GM18861 (cell line): ENCODE measurements at regions not wholly inside any gene's neighbourhood (a gene's known extent, or its start where the extent isn't known, plus 50 kb on each side); places are given as distances from the start of the nearest gene placed in this dataset.

Experiments
- ATAC-seq: cut with Tn5 transposase; IDR thresholded peaks from one replicate; pipeline ENCODE4 v1.9.1; 2021; ENCODE audit not compliant: unreplicated experiment

DNA sequence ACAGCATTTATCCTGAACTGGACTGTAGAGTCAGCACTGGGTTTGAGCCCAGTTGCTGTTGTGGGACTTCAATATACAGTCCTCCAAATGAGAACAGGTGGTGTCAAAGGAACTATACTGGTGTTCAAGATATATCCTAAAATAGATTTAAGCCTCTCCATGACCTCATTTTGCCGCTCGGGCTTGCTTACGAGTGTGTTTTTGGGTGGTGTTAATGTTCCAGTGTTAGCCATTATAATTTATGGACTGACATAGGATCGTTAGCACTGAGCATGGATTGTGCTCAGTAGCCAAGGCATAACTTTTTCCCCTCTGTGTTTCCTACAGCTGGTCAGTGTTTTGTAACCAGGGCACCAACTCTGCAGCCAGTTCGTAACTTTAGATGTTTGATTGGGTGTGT, 306.6 kb downstream of the SPATA31D1 start:
- ATAC-seq = no peak

DNA sequence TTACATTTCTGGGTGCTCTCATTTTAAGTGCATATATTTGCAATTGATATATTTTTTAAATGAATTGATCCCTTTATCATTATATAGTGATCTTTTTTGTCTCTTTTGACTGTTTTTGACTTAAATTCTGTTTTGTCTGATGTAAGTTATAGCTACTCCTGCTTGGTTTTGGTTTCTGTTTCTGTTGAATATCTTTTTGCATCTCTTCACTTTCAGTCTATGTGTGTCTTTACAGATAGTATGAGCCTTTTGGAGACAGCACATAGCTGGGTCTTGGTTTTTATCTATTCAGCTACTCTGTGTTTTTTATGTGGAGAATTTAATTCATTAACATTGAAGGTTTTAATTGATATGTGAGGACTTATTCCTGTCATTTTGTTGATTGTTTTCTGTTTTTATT, 311.3 kb downstream of the SPATA31D1 start:
- no peak for ATAC-seq

DNA sequence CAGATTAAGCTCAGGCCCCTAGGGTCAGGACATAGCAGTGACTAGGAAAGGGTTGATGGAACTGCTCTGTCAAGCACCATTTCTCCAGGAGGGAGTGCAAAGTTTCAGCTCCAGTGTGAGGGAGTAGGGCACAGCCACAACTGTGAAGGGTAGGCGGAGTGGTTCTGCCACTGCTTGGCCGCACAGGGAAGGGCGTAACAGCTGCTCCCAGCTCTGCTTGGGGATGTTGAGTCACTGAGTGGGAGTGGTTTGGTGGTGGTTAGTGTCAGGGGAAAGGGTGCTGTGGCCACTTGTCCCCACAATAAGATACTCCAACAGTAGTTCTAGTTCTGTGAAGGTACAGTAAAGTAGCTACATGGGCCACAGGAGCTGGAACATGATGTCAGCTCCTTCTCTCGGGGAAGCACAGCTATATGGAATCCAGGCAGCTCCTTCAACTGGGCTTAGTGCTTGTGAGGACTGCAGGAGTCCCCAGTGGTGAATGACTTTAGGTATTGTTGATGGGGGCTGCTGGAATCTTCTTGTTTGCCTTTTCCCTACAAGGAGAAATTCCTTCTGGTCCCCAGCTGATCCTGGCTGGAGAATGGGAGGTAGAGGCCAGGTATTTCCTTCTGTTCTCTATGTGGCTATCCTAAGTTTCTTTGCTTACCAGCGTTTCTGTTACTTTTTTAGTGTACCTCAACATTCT, 314.5 kb downstream of the SPATA31D1 start:
- no peak for ATAC-seq

DNA sequence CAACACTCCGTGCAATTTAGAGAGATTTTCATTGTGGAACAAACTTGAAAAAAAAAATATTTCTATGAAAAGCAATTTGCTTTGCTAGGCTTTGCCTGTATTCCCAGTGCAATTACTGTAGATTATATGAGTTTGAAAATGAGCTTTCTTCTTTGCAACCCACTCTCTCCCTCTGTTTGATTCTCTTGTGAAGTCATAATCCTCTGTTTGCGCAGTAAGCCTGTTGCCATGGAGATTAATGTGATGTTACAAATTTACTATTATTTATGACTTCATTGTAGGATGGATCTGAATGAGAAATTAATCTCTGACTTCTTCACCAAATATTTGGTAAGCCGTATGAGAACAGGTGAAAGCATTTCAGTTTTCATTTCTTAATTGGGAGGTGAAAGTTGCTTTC, 320.3 kb downstream of the SPATA31D1 start:
- ATAC-seq = no peak

DNA sequence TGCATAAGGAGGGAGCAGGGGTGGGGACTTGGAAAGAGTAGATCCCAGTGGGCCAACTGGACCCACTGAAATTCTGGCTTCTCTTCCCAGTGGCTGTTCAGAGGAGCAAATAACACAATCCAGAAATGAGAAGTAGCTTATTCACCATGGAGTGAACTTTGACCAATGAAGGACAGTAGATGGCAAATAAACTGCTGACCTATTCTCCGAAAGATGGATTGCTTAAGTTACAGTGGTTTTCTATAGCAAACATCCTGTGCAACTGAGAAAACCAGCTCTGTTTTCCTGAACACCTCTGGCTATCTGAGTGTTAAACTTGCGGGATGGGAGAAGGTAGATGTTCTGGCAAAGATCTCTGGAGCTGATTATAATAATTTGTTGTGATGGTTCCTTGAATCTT, 325.1 kb downstream of the SPATA31D1 start:
- ATAC-seq = no peak

DNA sequence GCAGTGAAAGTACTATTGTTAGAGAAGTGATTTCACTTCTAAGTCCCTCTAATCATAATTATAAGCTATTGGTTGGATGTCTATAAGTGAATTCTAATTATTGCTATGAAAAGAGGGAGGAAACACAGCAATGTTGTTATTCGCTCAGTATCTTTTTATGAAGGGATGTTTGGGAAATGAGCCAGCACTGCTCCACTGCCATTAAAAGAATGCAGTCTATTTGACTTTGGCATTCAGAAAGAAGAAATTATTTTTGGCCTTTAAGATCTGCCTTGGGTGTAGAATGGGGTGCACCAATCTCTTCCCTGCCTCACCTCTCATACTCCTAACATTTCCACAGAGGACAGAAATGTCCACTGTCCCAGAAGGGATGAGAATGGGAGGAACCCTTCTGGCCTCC, 332.0 kb downstream of the SPATA31D1 start:
- ATAC-seq = no peak

DNA sequence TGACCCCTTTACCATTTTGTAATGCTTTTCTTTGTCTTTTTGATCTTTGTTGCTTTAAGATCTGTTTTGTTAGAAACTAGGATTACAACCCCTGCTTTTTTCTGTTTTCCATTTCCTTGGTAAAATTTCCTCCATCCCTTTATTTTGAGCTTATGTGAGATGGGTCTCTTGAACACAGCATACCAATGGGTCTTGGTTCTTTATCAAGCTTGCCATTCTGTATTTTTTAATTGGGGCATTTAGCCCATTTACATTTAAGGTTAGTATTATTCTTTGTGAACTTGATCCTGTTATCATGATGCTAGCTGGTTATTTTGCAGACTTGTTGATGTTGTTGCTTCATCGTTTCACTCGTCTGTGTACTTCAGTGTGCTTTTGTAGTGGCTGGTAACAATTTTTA, 337.3 kb downstream of the SPATA31D1 start:
- no peak for ATAC-seq

DNA sequence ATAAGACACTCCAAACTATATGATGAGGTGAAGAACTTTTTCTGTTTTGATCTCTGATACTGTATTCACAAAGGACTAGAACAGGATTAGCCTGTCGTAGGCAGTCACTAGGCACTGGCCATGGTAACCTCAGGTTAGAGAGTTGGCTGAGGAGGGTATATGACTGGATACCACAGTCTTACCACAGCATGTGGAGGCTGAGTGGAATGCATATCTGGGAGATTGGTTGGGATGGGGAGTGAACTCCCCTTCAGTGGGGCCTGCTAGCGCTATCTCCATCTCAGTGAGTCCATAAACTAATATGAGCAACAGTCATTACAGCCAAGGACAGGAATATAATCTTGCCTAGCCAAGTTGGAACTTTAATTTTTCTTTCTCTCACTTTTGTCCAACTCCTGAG, 339.1 kb downstream of the SPATA31D1 start:
- no peak for ATAC-seq

DNA sequence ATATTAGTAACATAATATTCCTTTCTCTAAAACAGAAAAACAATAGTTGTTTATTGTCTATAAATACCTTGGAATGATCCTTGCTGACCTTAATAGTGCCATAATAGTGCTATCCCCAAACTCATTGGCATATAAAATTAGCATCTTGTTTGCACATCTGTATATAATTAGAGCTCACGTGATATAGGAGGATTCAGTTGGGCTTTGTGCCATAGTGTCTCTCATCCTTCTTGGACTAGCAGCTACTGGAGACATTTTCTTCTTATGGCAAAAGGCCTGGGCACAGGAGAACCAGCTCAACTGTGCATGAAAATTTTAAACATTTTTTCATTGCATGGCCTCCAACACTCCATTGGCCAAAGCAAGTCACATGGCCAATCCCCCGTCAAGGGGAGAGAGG, 342.5 kb downstream of the SPATA31D1 start:
- ATAC-seq = no peak

DNA sequence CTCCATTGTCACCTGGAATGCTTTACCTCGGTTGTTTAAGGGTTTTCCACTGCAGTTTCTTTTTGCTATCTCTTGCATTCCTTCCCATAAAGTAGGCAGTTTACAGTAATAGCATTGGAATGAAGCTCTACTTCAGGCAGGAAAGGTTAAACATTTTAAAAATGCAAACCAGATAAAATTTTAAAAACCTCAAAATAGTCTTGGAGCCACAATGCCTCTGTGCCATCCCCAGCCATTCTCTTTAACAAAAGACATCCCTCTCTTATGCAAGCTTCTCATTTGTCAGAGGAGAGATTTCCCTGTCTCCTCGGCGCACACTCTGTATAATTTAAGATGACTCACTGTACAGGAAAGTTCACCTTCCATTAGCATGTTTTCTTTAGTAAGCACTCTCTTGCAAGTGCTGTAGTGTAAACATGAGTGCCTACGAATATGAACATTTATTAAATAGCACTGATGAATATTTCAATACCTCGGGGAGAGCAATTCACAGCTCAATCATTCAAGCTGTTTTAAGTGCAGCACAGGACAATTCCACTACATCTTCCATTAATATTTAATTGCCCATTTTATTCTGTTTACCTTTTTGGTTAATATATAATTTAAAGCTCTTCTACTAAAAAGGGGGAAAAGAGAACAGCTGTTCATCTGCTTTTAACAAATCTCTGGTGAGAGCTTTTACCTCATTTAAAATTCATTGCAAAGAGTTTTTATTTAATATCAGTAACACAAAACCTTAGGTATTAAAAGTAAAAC, 343.6 kb downstream of the SPATA31D1 start:
- no peak for ATAC-seq

DNA sequence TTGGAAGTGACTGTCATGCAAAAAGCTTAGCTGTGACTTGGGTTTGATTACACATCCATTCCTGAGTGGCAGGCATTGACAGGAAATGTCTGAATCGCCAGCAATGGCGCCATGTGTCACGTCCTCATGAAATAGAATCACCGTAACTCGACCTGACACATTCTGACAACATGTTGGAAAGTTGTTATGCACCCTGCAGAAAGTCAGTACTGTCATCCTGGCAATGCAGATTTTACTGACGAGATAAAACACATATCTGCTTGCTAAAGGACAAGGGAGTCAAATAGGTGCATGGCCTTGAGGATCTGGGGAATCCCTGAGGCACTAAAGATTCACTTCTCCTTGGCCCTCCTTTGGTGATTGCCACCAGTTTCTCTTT, 344.2 kb downstream of the SPATA31D1 start:
- no peak for ATAC-seq

DNA sequence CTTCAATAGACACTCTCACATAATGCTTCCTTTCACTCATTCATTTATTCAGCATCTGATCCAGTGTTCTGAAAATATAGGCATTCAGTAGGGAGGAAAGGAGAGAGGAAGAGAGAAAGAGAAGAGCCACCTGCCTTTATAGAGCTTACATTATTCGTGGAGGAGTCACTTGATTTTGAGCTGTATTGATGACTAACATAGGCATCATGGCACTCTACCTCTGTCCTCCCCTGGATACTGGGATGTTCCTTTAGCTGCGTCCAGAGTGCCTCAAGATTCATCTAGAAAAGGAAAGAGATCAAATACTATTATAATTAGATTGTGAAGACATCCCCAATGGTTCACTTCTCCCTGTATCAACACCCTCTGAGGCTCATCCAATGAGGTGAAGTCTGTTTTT, 345.1 kb downstream of the SPATA31D1 start:
- no peak for ATAC-seq

DNA sequence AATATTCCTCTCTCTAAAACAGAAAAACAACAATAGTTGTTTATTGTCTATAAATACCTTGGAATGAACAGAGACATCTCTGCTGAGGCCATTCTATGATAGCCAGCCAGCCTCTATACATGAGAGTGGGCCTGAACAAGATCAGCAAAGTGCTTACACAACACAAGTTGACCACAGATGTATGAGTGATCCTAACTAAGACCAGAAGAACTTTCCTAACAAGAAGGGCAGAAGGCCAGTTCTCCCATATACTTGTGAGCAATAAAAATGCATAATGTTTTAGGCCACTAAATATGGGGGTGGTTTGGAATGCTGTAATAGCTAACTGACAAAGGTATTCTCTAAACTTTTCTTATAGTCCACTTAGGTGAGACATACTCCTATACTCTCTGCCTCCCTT, 345.7 kb downstream of the SPATA31D1 start:
- ATAC-seq = no peak

DNA sequence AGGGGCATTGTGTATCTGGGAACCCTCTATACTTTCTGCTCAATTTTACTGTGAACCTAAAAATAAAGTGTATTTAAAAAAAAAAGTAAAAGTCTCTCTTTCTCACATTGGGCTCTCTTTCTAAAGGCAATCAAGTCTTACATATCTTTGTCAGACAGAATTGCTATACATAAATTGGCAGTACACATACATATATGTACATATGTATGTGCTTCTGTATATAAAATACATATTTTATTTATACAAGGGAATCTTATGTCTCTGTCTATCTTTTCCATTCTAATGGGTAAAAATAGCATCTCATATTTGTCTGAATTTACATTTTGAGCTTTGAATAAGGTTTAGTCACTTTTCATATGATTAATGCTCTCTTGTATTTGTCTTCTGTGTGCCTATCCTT, 348.8 kb downstream of the SPATA31D1 start:
- ATAC-seq = no peak

DNA sequence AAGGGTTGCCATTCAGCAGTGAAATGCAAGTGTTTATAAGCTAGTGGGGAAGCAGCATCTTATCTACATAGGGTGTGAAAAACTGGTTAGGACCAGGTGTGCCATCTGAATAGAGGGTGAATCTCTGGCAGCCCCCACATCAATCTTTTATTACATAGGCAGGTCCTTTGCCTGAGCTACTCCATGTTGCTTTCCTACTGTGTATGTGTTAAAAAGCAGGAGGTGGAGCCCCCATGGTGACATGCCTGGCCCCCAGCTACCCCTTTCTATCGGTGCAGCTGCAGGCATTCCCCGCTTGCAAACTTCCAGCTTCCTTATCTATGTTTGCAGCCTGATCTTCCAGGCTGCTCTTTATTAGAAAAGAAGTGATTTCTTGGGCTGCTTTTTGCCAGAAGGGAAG, 353.5 kb downstream of the SPATA31D1 start:
- ATAC-seq = no peak

DNA sequence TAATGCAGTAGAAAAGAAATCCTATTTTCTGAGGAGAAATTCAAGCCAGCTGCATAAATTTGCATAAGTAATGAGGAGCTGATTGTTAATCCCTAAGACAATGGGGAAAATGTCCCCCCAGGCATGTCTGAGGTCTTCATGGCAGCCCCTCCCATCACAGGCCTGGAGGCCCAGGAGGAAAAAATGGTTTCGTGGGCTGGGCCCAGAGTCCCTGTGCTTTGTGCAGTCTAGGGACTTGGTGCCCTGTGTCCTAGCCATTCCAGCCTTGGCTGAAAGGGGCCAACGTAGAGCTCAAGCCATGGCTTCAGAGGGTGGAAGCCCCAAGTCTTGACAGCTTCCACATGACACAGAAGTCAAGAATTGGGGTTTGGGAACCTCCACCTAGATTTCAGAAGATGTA, 357.5 kb downstream of the SPATA31D1 start:
- ATAC-seq = no peak

DNA sequence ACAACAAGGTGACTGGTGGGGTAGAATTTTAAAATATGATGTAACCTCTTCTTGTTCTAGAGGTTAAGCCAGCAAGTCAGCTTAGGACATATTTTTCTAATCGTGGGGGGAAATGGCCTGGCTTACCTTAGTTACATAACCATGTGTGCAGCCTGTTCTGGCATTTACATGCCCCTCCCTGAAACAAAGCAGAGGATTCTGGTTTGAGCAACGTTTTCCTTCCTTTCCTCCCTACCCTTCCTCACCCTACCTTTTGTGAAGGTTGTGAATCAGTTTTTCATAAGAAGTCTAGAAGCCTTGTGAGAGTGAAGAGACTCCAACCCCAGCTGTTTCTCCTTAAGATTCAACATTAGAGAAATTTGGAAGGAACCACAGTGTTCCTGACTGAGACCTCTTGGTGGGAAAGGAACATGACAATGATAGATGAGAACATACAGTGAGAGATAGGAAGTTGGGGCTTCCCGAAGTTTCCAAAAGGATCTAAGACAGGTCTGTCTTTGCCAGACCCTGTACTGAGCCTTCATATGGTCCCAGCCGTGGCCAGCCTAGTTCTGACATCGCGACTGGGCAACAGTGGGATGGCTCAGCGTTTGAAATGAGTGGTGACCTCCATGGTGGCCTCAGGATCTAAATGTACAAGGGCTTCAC, 365.2 kb downstream of the SPATA31D1 start:
- no peak for ATAC-seq

DNA sequence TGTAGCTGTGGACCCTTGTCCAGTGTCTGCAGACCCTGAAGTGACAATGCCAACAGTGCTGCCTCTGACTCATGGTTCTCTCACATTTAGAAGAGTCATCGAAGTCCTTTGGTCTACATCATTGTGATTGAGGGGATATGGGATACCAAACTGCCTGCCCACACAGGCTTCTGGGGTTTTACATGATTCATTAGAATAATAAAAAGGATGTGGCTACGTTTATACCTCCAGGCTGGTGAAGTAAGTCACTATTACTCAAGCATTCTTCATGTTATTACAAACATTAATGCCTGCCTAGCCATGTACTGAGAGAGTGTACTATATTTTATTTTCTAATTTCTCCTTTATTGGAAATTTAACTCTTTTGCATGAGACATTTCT, 365.7 kb downstream of the SPATA31D1 start:
- ATAC-seq = no peak

DNA sequence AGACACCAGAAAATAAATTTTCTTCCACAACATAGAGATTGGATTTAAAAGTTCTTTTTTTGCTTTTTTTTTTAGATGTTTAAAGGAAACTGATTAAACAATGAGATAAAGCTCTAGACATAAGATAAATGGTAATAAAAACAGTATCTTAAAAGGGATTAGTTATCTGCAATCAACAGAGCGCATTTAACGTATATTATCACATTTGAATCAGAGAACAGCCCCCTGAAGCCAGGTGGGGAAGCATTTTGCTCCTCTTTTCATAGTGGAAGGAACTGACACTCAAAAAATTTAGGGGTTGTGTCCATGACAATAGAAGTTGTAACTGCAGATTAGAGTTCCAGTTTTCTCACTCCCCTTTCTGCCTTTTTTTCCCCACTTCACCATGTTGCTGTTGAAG, 367.6 kb downstream of the SPATA31D1 start:
- no peak for ATAC-seq

DNA sequence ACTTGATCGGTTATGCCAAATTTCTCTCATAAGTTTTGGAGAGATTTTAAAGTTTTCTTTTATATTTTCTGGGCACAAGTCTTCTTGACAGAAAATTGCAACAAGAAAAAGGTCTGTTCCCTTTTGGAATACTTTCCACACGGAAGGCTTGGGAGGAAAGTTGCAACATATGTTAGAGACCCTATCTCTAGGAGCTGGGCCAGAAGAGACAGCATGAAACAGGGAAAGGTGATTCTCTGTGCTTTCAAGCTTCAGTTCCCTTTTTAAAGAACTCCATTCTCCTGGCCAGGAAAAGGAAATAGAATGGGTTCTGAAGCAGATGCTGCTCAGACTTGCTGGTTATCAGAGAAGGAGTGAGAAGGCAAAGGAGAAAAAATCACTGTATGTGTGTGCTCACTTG, 368.3 kb downstream of the SPATA31D1 start:
- ATAC-seq = no peak

DNA sequence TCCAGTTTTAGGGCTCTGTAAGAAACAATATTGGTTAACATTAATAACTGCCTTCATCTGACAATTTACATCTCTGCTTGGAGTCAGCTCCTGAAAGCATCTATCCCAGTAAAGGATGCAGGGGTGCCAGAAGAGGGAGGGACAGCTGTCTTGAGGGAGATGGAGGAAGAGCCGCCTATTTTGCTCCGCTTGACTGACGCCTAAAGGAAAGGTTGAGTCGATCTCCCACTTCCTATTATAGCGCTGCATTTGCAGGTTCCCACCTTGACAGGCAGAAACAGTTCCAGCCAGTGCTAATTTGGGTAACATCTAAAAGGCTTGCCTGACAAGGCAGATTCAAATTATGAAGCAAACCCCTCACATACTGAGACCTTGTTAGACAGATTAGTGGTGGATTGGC, 374.6 kb downstream of the SPATA31D1 start:
- ATAC-seq = no peak

DNA sequence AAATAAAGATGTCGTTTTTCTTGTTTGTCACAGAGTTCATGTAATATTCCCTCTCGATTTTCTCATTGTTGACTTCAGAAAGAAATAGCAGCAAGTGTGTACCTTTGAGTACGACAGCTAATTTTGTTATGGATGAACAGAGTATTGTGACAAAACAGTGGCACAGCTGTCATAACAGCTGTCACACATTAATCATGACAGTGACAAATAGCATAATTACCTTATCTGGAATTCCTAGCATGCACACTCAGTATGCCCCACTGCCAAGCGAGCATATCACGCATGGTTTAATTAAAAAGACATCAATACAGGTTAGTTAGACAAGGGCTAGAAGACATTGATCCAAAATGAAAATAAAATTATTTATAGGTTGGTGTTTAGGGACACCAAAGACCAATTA, 375.1 kb downstream of the SPATA31D1 start:
- no peak for ATAC-seq
